Ascending aorta (tissue), 2 donors: ENCODE measurements at regions not wholly inside any gene's neighbourhood (a gene's known extent, or its start where the extent isn't known, plus 50 kb on each side); places are given as distances from the start of the nearest gene placed in this dataset.

Source experiments
- DNase-seq, 2 donors: peaks; one replicate each; pipeline ENCODE4 v3.0.0-alpha.2; 2019; ENCODE audit warnings: low spot score in 2 of 2
- H3K27ac ChIP-seq, 2 donors: fragments of 200-600 bp; sonication (generic); one replicate each; pipeline ENCODE4 v1.5.1; 2016 to 2017; ENCODE audit warnings: mild to moderate bottlenecking in 1 of 2
- H3K27me3 ChIP-seq: fragments of 200-600 bp; sonication (generic); one replicate; pipeline ENCODE4 v1.5.1; 2017
- H3K36me3 ChIP-seq, 2 donors: fragments of 200-600 bp; sonication (generic); one replicate each; pipeline ENCODE4 v1.5.1; 2016
- H3K4me1 ChIP-seq, 2 donors: fragments of 200-600 bp; sonication (generic); one replicate each; pipeline ENCODE4 v1.5.1; 2016 to 2017; ENCODE audit warnings: mild to moderate bottlenecking in 1 of 2
- H3K4me3 ChIP-seq, 2 donors: fragments of 200-600 bp; sonication (generic); one replicate each; pipeline ENCODE4 v1.5.1; 2016 to 2017; ENCODE audit warnings: mild to moderate bottlenecking in 1 of 2
- H3K9me3 ChIP-seq, 2 donors: fragments of 200-600 bp; sonication (generic); one replicate each; pipeline ENCODE4 v1.5.1; 2016
- CTCF ChIP-seq, 3 experiments: fragments of 200-600 bp in 2 of 3; fragments of 450-650 bp in 1 of 3; sonication (generic) in 2 of 3; IDR thresholded peaks; one replicate each; pipeline ENCODE4 v1.5.1; 2016 to 2019; ENCODE audit warnings: antibody characterized with exemption in 3 of 3, mild to moderate bottlenecking in 1 of 3, moderate library complexity in 1 of 3
- intact Hi-C: fragments of 100-400 bp; cut with DNase I; formaldehyde crosslinking; loops from one replicate; pipeline ENCODE4 v1.15.1; 2023

GRCh38 chr1:198099755-198100154, 57.0 kb upstream of the NEK7 start:
- DNase-seq = no peak
- TF ChIP-seq CTCF (IDR thresholded peaks at IDR 0.05) = no peak
- no peak overlapping the region for H3K27ac ChIP-seq
- H3K9me3 ChIP-seq = no peaks in the 10 kb centered on the region
- H3K4me1 ChIP-seq = no peaks in the 10 kb centered on the region
- no peak overlapping the region for H3K4me3 ChIP-seq
- no peaks in the 10 kb centered on the region for H3K36me3 ChIP-seq
- intact Hi-C loops = no loop called here
- no peaks in the 10 kb centered on the region for H3K27me3 ChIP-seq

- H3K4me1 ChIP-seq = no peaks in the 10 kb centered on the region
- H3K27ac ChIP-seq = peak overlapping the region in 1 of 2 donors; percentile 41
- no peaks in the 10 kb centered on the region for H3K36me3 ChIP-seq
- H3K4me3 ChIP-seq = no peak overlapping the region
- intact Hi-C loops = no loop called here
- DNase-seq = no peak
- no peaks in the 10 kb centered on the region for H3K9me3 ChIP-seq
- no peak for TF ChIP-seq CTCF (IDR thresholded peaks at IDR 0.05)
- no peaks in the 10 kb centered on the region for H3K27me3 ChIP-seq
Observed at GRCh38 chr1:198101716-198102453, 54.9 kb upstream of the NEK7 start.

GRCh38 chr1:198102454-198102827, 54.4 kb upstream of the NEK7 start:
- H3K27me3 ChIP-seq = no peaks in the 10 kb centered on the region
- no peaks in the 10 kb centered on the region for H3K9me3 ChIP-seq
- H3K27ac ChIP-seq = peak overlapping the region in 1 of 2 donors; percentile 41
- intact Hi-C loops = no loop called here
- no peak for TF ChIP-seq CTCF (IDR thresholded peaks at IDR 0.05)
- no peak for DNase-seq
- H3K4me1 ChIP-seq = no peaks in the 10 kb centered on the region
- H3K4me3 ChIP-seq = no peak overlapping the region
- H3K36me3 ChIP-seq = no peaks in the 10 kb centered on the region

GRCh38 chr1:198105185-198105584, 51.6 kb upstream of the NEK7 start:
- Histone ChIP-seq H3K4me1 (no peaks in the 10 kb centered on the region), H3K9me3 (no peaks in the 10 kb centered on the region), H3K27me3 (no peaks in the 10 kb centered on the region), H3K4me3 (no peak overlapping the region), H3K27ac (no peak overlapping the region), H3K36me3 (no peaks in the 10 kb centered on the region)
- intact Hi-C loops = no loop called here
- no peak for DNase-seq
- TF ChIP-seq CTCF (IDR thresholded peaks at IDR 0.05) = no peak

GRCh38 chr1:198106011-198106410, 50.8 kb upstream of the NEK7 start:
- Histone ChIP-seq H3K9me3 (no peaks in the 10 kb centered on the region), H3K36me3 (no peaks in the 10 kb centered on the region), H3K27ac (no peak overlapping the region), H3K4me1 (no peaks in the 10 kb centered on the region), H3K4me3 (no peak overlapping the region), H3K27me3 (no peaks in the 10 kb centered on the region)
- intact Hi-C loops = no loop called here
- no peak for TF ChIP-seq CTCF (IDR thresholded peaks at IDR 0.05)
- no peak for DNase-seq
